GM21515 (cell line): ENCODE measurements at regions not wholly inside any gene's neighbourhood (a gene's known extent, or its start where the extent isn't known, plus 50 kb on each side); places are given as distances from the start of the nearest gene placed in this dataset.
"Not testable (repeated sequence)": the region's sequence is repeated elsewhere in the genome, so short reads cannot be mapped to it uniquely, and the experiment has no call there.

Experiments used
- ATAC-seq: cut with Tn5 transposase; IDR thresholded peaks from one replicate; pipeline ENCODE4 v1.9.1; 2021; ENCODE audit not compliant: unreplicated experiment

DNA sequence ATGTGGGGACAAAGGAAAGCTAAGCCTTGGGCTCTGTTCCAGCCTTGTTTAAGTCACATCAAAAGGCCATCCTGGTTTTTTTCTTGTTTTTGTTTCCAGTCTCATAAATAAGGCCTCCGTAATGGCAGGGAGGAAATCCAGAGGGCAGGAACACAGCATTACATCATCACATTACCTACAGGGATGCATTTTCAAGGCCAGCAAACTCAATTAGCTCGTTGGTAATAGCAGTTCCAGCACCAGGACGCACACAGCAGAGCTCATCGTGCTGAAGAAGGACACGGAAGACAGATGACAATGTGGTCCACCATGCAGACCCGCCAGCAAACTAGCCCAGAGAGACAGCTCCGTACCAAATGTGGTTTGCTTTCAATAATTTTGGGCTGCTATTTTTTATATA is 1209.2 kb downstream of the TYW1 start:
- ATAC-seq: no peak

DNA sequence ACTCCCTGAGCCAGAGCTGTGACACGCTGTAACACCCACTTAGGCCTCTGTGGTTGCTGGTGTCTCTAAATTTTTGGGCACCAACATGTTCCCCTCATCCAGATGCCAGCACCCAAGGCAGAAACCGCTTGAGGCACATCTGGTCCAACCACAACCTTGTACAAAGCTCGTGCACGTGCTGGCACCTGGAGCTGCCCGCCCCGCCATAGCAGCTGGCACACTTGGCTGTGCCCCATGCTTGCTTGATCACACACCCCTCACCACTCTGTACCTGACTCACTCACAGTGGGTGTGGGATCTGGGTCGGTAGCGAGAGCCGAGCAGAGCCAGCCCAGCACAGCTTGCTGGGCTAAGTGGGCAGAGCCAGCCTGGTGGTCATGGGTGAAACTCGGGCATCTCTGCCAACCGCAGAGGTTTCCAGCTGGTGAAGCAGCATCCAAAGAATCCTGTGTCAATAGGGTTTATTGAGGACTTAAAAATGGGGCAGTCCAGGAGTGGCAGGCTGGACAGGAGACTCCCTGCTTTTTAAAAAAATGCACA is 1210.4 kb downstream of the TYW1 start:
- ATAC-seq: no peak

DNA sequence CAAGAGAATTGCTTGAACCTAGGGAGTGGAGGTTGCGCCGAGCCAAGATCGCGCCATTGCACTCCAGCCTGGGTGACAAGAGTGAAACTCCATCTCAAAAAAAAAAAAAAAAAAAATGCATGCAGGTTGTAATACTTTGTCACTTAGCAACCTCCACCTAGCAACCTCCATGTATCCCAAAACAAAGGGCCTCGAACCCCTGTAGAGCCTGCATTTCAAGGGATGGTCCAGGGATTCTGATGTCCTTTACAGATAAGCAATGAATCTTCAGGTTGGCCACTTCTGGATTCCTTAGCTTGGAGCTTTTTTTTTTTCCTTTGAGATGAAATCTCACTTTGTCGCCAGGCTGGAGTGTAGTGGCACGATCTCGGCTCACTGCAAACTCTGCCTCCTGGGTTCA is 1211.0 kb downstream of the TYW1 start:
- no peak for ATAC-seq

DNA sequence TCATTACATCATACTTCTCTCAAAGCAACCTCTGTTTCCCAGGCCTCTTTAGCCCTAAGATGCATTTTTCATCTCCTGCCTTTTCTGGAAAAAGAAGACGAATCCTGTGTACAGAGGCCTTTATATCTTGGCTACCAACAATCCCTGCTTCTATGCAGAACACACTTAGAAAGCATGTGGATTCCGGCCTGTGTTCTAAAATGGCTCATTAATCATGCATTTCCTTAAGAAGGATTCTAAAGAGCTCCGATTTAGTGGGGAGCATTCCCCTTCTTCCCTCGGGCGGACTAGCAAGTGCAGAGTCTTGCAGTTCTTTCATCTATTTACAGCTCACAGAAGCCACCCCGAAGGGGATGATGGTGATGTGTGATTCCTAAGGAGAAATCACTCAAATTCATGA is 1212.9 kb downstream of the TYW1 start:
- ATAC-seq: no peak

DNA sequence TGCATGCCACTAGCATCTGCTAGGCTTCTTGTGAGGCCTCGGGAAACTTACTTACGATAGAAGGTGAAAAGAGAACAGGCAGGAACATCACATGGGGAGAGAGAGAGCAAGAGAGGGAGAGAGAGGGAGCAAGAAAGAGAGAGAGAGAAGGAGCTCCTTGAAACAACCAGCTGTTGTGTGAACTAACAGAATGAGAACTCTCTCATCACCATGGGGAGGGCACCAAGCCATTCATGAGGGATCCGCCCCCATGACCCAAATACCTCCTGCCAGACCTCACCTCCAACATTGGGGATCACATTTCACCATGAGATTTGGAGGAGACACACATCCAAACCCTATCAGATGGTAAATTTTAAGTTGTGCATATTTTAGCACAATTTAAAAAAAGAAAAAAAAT is 1217.2 kb downstream of the TYW1 start:
- no peak for ATAC-seq

DNA sequence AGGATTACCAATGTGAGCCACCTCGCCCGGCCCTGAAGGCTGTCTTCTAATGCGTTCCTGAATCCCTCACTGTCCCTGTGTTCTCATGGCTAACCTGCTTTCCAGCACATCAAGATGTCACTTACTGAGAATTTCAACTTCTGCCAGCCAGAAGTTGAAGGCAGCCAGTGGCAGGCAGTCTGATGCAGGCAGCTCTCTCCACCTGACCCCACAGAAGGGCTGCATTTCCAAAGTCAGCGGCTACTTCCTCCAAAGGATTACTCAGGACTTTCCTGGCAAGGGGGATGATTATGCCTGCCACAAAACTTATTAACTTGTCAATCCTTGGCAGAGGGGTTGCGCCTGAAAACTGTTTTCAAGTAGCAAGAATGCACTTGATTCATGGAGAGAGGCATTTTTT is 1219.4 kb downstream of the TYW1 start:
- no peak for ATAC-seq

DNA sequence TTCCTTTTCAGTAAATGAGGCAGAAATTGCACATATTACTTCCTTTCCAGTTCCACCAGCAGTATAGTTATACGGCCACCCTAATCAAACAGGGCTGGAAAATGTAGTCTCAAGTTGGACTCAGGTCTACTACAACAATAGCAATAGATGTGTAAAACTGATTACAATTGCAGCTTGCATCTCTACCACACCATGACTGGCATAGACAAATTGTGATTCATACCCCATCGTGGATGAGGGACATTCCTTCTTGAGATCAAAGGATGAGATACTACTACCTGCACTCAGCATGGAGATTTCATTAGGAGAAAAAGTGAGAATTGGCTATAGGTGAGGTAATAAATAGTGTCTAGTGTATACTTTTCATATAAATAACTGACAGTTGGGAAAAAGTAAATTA is 1220.8 kb downstream of the TYW1 start:
- no peak for ATAC-seq

DNA sequence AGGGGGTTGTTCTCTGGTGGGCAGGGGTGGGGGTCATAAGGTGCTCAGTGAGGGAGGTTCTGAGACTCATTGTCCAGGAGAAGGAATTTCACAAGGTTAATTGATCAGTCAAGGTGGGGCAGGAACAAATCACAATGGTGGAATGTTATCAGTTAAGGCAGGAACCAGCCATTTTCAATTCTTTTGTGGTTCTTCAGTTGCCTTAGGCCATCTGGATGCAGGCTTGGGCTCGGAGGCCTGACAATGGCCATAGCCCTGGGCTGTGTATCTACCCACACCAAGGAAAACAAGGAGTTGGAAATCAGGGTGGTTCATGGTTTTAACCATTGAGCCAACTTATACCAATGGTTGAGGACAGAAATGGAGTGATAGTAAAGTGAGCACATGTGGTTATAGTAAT is 1221.8 kb downstream of the TYW1 start:
- ATAC-seq: no peak

DNA sequence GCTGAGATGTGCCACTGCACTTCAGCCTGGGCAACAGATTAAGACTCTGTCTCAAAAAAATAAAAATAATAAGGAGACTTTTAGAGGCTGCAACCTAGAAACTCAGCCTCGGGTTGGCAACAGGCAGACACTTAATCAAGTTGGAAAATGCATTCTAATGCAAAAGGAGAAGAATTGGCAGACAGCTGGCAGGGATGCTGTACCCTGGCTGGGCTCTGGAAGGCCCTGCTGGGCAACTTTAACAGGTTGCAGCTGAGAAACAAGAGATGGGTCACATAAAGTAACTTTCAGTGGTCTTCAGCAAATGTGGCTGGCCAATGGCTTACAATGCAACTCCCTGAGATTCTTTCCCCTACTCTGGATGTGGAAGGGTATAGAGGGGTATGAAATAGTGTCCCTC is 1225.7 kb downstream of the TYW1 start:
- no peak for ATAC-seq

DNA sequence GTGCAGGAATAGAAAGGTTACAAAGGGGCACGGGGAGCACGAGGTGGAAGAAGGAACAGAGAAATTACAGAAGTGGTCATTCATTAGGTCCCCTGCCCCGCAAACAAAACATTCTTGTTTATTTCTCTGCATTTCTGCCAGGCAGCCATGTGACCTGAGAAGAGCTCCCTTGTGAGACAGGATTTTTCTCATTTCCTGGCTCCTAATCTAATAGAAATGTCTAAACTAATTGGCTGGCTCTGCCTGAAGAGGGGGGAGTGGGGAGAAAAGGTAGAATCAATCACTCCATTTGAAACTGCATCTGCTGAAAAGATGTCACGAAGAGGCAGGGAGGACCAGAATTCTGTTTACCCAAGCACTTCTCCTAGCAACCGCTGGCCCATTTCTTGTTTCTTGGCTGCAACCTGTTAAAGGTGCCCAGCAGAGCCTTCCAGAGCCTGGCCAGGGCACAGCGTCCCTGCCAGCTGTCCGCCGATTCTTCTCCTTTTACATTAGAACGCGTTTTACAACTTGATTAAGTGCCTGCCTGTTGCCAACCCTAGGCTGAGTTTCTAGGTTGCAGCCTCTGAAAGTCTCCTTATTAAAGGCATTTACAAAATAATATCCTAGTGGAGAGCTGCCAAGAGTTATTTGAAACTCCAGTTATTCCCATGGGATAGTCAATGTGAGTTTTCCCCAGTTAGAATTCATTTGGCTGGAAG is 1227.6 kb downstream of the TYW1 start:
- ATAC-seq: no peak

DNA sequence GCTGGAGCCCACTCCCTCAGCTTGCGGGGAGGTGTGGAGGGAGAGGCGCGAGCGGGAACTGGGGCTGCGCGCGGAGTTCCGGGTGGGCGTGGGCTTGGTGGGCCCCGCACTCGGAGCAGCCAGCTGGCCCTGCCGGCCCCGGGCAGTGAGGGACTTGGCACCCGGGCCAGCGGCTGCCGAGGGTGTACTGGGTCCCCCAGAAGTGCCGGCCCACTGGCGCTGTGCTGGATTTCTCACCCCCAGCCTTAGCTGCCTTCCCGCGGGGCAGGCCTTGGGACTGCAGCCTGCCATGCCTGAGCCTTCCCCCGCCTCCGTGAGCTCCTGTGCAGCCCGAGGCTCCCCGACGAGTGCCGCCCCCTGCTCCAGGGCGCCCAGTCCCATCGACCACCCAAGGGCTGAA is 1234.4 kb downstream of the TYW1 start:
- not testable (repeated sequence) for ATAC-seq

DNA sequence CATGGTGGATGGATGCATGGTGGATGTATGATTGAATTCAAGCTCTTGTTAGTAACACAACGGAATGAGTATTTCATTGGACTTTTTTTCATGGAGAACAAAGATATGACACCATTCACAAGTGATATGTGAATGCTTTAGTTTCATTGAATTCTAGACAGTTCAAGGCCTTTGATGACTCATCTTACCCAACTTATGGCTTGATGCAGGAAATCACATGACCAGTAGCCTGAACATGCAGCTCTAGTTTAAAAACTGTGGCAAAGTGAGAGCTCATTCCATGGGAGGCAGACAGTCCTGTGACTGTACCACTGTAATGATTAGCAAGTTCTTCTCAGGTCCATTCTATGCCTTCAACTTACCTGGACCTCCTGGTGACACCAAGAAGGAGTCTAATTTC is 1239.3 kb downstream of the TYW1 start:
- no peak for ATAC-seq

DNA sequence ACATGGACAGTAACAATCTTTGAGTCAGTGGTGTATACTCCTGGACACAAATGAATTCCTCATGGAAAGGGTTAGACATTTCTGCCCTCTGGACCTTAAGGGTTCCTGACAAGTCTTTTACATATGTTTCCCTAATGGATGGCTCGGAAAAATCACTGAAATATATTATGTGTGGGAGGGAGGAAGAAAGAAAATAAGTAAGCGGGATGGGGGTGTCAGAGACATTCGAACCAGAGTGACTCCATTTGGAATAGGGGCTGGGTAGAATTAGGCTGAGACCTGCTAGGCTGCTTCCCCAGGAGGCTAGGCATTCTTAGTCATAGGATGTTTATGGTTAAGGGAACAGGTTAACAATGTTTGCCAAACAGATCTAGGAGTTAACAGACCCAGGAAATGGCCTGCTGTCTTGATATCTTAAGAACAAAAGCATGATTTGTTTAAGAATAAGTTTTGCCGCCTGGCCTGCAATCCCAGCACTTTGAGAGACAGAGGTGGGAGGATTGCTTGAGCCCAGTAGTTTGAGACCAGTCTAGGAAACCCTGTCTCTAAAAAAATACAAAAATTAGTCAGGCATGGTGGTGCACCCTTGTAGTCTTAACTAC is 1241.7 kb downstream of the TYW1 start:
- ATAC-seq: no peak

DNA sequence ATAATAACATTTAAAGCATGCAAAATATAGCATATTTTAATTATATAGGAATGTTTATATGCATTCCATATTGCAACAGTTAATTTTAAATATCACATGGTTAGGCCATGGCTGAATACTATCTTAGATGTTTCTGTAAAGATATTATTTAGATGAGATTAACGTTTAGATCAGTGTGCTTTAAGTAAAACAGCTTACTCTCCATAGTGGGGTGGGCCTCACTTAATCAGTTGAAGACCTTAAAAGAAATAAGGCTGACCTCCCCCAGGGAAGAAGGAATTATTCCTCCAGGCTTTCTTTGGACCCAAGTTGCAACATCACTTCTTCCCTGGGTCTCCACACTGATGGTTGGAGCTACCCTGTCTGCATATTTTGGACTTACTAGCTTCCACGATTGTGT is 1246.5 kb downstream of the TYW1 start:
- no peak for ATAC-seq

DNA sequence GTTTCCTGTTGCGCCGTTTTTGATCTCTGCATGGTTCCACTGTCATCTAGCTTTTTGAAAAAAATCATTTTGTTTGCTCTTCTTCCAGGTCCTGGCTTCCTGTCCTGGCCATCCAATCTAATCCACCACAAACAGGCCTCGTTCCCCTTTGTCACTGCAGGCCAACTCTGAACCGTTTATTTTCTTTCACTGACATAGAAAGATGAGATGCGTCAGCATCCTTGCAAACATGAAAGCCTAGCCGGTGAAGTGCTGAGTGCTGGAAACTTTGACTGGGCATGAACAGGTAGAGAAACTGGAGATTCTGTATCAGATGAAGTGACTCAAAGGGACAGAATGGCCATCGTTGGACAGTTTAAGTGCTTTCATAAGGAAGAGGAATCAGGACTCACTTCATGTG is 1247.8 kb downstream of the TYW1 start:
- ATAC-seq: no peak

DNA sequence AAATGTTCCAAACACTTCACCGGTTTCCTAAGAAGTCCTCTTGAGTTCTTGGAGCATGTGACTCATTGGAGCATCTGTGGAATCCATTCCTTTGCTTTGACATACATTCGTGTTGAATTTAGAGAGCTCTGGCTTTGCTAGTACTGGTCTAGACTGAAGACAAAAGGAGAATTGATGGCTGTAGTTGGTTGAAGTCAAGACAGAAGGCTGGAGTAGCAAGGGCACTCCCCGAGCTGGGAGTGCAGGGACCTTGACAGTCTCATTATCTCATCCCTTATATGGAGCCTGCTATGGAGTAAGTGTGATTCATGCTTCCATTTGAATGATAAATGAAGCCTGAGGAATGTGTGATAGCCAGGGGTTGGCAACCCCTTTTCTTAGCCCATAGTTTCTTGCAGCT is 1249.1 kb downstream of the TYW1 start:
- no peak for ATAC-seq

DNA sequence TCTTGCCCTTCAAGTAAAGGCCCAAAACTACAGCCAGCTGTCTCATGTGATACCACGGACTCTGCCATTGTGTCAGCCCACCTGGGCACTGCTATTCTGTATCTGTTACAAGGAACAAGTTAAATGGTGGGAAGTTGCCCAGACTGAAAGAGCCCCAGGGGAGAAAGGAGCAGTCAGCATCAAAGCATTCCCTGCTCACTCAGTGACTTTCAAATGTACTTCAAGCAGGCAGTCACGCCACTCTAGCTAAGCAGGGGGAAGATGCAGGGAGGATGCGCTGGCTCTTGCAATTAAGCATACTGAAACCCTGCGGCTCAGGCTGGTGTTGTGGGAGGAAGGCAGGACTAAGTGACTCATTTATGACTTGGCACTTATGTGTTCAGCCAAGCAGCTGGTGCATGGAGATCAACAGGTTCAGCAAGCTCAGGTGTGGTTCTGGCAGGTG is 1249.6 kb downstream of the TYW1 start:
- no peak for ATAC-seq

DNA sequence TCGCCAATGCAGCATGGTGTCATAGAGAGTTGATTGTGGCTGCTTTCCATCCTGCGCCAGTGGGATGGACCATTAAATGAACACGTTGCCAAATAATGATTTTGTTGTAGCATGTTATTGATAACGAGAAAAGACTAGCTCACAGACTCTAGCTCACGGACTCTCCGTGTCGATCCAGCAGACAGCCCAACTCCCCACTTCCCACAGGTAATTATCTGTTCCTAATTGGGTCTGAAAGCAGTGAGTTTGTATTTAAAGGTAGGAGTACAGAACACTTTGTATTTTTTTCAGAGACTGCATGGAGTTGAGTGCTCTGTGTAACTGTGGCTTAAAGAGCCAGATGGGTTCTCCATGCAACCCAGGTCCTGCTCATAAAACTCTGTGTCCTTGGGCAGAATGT is 1250.5 kb downstream of the TYW1 start:
- no peak for ATAC-seq

DNA sequence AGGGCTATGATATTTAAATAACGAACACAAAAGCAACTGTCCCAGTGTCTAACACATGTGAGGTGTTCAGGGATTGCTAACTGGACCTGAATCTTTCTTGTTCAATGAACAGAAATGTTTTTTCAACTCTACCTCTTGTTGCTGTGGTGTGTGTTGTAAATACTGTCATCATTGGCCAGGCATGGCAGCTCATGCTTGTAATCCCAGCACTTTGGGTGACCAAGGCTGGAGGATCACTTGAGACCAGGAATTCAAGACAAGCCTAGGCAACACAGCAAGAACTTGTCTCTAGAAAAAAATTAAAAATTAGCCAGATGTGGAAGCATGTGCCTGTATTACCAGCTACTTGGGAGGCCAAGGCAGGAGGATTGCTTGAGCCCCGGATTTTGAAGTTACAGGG is 1250.9 kb downstream of the TYW1 start:
- ATAC-seq: no peak

DNA sequence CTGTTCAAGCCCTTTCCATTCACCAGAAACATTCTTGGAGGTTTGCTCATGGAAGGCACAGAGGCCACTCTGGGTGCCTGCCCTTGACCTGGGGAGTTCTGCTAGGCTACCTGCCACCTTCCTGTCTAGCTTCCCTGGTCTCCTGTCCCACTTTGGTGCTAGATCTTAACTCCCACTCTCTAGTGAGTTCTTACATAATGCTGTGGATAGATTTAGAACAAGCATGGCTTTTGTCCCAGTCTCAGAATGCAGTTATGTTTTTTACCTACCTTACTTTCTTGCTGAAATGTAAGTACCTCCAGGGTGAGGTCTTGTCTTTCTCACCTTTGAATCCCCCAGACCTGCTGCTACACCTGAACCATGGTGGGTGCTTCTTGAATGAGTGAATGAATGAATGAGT is 1252.3 kb downstream of the TYW1 start:
- no peak for ATAC-seq

DNA sequence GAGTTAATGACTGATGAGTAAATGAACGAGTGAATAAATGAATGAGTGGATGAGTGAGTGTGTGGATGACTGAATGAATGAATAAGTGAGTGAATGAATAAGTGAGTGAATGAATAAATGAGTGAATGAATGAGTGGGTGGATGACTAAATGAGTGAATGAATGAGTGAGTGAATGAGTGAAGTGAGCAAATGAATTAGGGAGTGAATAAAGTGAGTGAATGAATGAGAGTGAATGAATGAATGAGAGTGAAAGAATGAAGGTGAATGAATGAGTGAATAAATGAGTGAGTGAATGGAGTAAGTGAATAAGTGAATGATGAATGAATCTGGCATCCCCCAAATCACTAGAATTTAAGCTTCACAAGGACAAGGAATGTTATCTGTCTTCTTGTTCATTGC is 1253.0 kb downstream of the TYW1 start:
- ATAC-seq: no peak

DNA sequence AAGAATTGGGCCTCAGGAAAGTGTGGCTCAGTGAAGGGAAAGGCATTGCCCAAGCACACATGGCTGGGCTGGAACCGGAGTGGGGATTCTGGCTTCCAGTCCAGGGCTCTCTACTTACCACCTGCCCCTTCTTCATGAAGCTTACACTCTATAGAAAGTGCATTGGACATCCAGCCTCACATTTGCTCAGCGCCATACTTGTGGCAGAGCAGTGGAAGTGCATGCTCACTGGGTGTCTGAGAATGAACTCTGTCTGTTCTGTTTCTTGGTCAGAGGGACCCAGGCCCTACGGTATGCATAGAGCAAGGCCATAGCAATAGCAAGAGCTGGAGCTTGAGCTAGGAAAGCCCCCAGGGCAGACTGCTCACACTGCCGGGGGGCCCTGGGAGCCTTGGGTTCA is 1253.5 kb downstream of the TYW1 start:
- no peak for ATAC-seq

DNA sequence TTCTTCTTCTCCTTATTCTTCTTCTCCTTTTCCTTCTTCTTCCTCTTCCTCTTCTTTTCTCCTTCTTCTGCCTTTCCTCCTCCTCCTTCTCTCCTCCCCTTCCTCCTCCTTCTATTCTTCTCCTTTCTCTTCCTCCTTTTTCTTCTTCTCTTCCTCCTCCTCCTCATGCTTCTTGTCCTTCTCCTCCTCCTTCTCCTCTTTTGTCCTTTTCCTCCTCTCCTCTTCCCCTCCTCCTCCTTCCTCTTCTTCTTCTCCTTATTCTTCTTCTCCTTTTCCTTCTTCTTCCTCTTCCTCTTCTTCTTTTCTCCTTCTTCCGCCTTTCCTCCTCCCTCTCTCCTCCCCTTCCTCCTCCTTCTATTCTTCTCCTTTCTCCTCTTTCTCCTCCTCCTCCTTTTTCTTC is 1258.2 kb downstream of the TYW1 start:
- ATAC-seq: not testable (repeated sequence)
